ENCODE measurements at regions not wholly inside any gene's neighbourhood (a gene's known extent, or its start where the extent isn't known, plus 50 kb on each side); places are given as distances from the start of the nearest gene placed in this dataset.

DNA sequence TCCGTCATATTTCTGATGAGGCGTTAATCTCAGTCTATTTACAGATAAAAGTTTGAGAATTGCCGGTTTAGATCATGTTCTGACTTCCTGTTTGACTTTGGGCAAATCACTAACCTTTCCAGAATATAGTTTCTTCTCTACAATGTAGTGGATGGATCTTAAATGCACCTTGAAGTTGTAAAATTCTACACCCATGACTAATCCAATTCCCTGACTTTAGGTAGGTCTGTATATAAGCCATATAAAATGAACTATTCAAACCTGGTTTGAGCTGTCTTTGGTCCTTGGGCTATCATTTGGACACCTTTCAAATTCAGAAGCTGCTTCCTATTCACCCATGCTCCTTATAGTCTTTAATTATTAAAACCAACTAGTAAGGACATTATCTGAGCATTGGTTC, 52.2 kb upstream of the BLID start:
- TF ChIP-seq CTCF (IDR thresholded peaks at IDR 0.05) (no peak), POLR2A (IDR thresholded peaks at IDR 0.05) (no peak)
